Uterus (tissue), 3 donors: ENCODE measurements at regions not wholly inside any gene's neighbourhood (a gene's known extent, or its start where the extent isn't known, plus 50 kb on each side); places are given as distances from the start of the nearest gene placed in this dataset.

ENCODE experiments used
- DNase-seq, 2 donors: peaks; one replicate each; pipeline ENCODE4 v3.0.0-alpha.2; 2019 to 2020
- H3K27ac ChIP-seq, 2 donors: fragments of 200-600 bp; sonication (generic); 1 replicate in 1 of 2; 2 replicates in 1 of 2; pipeline ENCODE4 v1.5.1; 2016 to 2018
- H3K27me3 ChIP-seq, 2 donors: fragments of 200-600 bp; sonication (generic); one replicate each; pipeline ENCODE4 v1.5.1; 2018 to 2019; ENCODE audit warnings: control low read depth in 1 of 2
- H3K36me3 ChIP-seq, 2 donors: fragments of 200-600 bp; sonication (generic); one replicate each; pipeline ENCODE4 v1.5.1; 2019; ENCODE audit warnings: control low read depth in 1 of 2
- H3K4me1 ChIP-seq, 2 donors: fragments of 200-600 bp; sonication (generic); one replicate each; pipeline ENCODE4 v1.5.1; 2018 to 2019; ENCODE audit warnings: control low read depth in 1 of 2
- H3K4me3 ChIP-seq, 2 donors: fragments of 200-600 bp; sonication (generic); 1 replicate in 1 of 2; 2 replicates in 1 of 2; pipeline ENCODE4 v1.5.1; 2018 to 2019; ENCODE audit warnings: mild to moderate bottlenecking in 1 of 2
- H3K9me3 ChIP-seq, 2 donors: fragments of 200-600 bp; sonication (generic); one replicate each; pipeline ENCODE4 v1.5.1; 2019; ENCODE audit warnings: control low read depth in 1 of 2
- POLR2A ChIP-seq, 2 donors: fragments of 450-650 bp; IDR thresholded peaks; one replicate each; pipeline ENCODE4 v1.6.1; 2016; ENCODE audit warnings: antibody characterized with exemption in 2 of 2, mild to moderate bottlenecking in 1 of 2, moderate library complexity in 1 of 2
- intact Hi-C: fragments of 100-400 bp; cut with DNase I; formaldehyde crosslinking; loops from one replicate; pipeline ENCODE4 v1.15.1; 2023; ENCODE audit warnings: low total_unique reads
- TF ChIP-seq, protein P1 (sequence below), 4 experiments: fragments of 200-600 bp in 2 of 4; fragments of 450-650 bp in 2 of 4; sonication (generic) in 2 of 4; IDR thresholded peaks; one replicate each; pipeline ENCODE4 v1.5.1; 2016 to 2019; ENCODE audit warnings: antibody characterized with exemption in 4 of 4, mild to moderate bottlenecking in 2 of 4, moderate library complexity in 1 of 4
- donor health status: DM: yes; HTN: yes; CAD: no.

GRCh38 chr10:121222842-121223241 lies 371.7 kb downstream of the WDR11 start:
- DNase-seq = no peak
- TF ChIP-seq, protein P1, sequence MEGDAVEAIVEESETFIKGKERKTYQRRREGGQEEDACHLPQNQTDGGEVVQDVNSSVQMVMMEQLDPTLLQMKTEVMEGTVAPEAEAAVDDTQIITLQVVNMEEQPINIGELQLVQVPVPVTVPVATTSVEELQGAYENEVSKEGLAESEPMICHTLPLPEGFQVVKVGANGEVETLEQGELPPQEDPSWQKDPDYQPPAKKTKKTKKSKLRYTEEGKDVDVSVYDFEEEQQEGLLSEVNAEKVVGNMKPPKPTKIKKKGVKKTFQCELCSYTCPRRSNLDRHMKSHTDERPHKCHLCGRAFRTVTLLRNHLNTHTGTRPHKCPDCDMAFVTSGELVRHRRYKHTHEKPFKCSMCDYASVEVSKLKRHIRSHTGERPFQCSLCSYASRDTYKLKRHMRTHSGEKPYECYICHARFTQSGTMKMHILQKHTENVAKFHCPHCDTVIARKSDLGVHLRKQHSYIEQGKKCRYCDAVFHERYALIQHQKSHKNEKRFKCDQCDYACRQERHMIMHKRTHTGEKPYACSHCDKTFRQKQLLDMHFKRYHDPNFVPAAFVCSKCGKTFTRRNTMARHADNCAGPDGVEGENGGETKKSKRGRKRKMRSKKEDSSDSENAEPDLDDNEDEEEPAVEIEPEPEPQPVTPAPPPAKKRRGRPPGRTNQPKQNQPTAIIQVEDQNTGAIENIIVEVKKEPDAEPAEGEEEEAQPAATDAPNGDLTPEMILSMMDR (IDR thresholded peaks at IDR 0.05) = no peak
- TF ChIP-seq POLR2A (IDR thresholded peaks at IDR 0.05) = no peak
- H3K4me3 ChIP-seq = no peak overlapping the region
- intact Hi-C loops = no loop called here
- no peaks in the 10 kb centered on the region for H3K36me3 ChIP-seq
- H3K9me3 ChIP-seq = no peaks in the 10 kb centered on the region
- no peak overlapping the region for H3K27ac ChIP-seq
- H3K27me3 ChIP-seq = no peaks in the 10 kb centered on the region
- H3K4me1 ChIP-seq = no peaks in the 10 kb centered on the region

GRCh38 chr10:121231079-121231478 lies 367.2 kb downstream of the FGFR2 start:
- Histone ChIP-seq H3K4me1 (no peaks in the 10 kb centered on the region), H3K9me3 (no peaks in the 10 kb centered on the region), H3K36me3 (no peaks in the 10 kb centered on the region), H3K4me3 (no peak overlapping the region), H3K27me3 (no peaks in the 10 kb centered on the region), H3K27ac (no peak overlapping the region)
- intact Hi-C loops = no loop called here
- no peak for DNase-seq
- TF ChIP-seq, protein P1 (IDR thresholded peaks at IDR 0.05) = no peak
- no peak for TF ChIP-seq POLR2A (IDR thresholded peaks at IDR 0.05)

GRCh38 chr10:121232494-121232893 lies 365.8 kb downstream of the FGFR2 start:
- no peaks in the 10 kb centered on the region for H3K27me3 ChIP-seq
- H3K9me3 ChIP-seq = no peaks in the 10 kb centered on the region
- no peak for DNase-seq
- H3K27ac ChIP-seq = no peak overlapping the region
- no peak overlapping the region for H3K4me3 ChIP-seq
- intact Hi-C loops = no loop called here
- no peak for TF ChIP-seq POLR2A (IDR thresholded peaks at IDR 0.05)
- TF ChIP-seq, protein P1 (IDR thresholded peaks at IDR 0.05) = no peak
- H3K4me1 ChIP-seq = no peaks in the 10 kb centered on the region
- no peaks in the 10 kb centered on the region for H3K36me3 ChIP-seq

DNA sequence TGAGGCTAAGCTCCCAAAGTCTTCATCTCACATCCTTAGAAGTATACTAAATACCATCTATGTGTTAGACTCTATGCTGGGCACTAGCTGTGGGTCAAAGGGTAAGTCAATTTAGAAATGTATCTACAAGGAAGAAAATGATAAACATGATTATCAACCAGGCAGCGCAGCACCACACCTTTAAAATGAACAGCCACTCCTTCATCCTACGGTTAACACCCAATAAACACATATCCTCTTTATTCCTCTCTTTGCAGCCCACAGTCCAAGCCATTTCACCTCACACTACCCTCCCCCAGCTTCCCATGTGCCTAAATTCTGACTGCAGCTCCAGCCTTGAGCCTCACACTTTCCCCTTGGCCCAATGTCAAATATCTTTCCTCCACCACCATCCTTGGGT lies 362.6 kb downstream of the FGFR2 start:
- DNase-seq = no peak
- Histone ChIP-seq H3K36me3 (no peaks in the 10 kb centered on the region), H3K27ac (no peak overlapping the region), H3K4me3 (no peak overlapping the region), H3K4me1 (no peaks in the 10 kb centered on the region), H3K27me3 (no peaks in the 10 kb centered on the region), H3K9me3 (no peaks in the 10 kb centered on the region)
- intact Hi-C loops = no loop called here
- no peak for TF ChIP-seq POLR2A (IDR thresholded peaks at IDR 0.05)
- TF ChIP-seq, protein P1 (IDR thresholded peaks at IDR 0.05) = no peak

GRCh38 chr10:121236621-121237020 lies 361.6 kb downstream of the FGFR2 start:
- intact Hi-C loops = no loop called here
- TF ChIP-seq, protein P1 (IDR thresholded peaks at IDR 0.05) = no peak
- TF ChIP-seq POLR2A (IDR thresholded peaks at IDR 0.05) = no peak
- no peaks in the 10 kb centered on the region for H3K36me3 ChIP-seq

More at GRCh38 chr10:121236621-121237020, 361.6 kb downstream of the FGFR2 start:
- no peaks in the 10 kb centered on the region for H3K27me3 ChIP-seq
- H3K9me3 ChIP-seq = no peaks in the 10 kb centered on the region
- H3K27ac ChIP-seq = no peak overlapping the region
- H3K4me3 ChIP-seq = no peak overlapping the region
- no peak for DNase-seq
- H3K4me1 ChIP-seq = no peaks in the 10 kb centered on the region
